SKM-1 (cell line): ENCODE measurements at regions not wholly inside any gene's neighbourhood (a gene's known extent, or its start where the extent isn't known, plus 50 kb on each side); places are given as distances from the start of the nearest gene placed in this dataset.
"Not testable (repeated sequence)": the region's sequence is repeated elsewhere in the genome, so short reads cannot be mapped to it uniquely, and the experiment has no call there.

Experiments used
- DNase-seq: peaks from one replicate; lab custom pipeline; 2025; ENCODE audit not compliant: unreplicated experiment; lab: John Stamatoyannopoulos, UW

DNA sequence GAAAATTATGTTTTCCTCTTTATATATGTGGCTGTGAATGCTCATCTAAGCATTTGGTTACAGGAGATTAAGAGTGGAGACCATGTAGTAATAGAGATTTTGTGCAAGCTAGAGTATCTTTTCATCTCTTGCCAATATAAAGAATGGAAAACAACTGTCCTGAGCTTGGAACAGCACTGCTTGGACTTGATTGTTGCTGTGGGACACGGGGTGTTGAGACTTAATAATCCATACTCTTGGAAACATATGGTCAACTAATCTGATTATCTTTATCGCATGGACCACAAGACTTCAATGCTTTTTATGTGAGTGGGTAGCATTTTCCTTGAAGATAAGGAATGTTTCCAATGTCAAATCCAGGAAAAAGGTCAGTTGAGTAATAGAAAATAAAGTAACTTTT, 806.3 kb downstream of the DIPK2A start:
- no peak for DNase-seq

DNA sequence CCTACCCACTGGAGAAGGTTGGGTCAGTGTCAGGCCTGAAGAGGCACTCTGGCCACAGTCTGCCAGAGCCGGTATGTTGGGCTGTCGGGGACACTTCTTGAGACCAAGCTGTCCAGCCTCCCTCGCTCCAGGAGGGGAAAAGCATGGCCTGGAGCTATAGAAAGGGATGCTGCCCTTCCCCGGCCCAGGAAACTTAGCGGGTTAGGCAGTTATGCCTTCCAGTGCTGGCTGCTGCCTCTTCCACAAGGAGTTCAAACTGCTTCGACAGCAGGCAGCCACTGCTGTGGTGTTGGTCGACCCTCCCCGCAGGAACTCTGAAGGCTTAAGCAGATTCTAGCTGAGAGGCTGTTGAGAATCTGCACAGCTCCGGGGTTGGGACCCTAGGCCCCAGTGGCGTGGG, 819.4 kb downstream of the DIPK2A start:
- DNase-seq, result no peak

DNA sequence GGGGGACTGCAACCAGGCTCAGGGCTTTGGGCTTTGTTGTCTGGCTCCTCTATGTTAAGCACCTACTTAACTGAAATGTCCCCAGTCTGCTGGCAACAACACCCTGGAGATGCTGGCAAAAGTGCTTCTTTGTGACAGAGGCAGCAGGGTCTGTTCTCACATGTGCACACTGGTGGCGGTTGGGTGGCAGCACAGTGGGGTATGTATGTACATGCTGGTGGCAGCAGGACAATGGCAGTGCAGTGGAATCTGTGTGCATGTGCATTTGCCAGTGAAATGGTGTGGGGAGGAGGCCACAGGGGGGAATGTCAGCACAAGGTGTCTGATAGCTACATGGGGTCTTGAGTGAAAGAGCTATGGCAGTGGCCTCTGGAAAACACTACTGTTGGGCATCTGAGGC, 830.3 kb downstream of the DIPK2A start:
- DNase-seq, result no peak

DNA sequence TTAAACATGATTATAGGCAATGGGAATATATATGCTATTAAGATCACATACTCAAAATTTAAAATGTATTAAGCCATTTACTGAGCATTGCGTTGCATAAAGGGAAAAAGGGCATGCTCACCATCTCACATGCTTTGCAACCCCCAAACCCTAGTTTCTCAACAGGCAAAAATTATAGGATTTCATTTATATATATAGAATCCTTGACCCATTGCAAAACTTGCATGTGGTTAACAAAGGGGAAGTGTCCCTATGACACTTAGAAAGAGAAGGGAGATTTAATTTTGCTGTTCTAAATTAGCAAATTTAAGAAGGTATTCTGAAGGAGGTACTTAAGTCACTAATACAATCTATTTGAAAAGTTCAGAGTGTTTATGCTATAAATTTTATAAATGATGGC, 837.8 kb downstream of the DIPK2A start:
- peak; percentile 54 for DNase-seq

DNA sequence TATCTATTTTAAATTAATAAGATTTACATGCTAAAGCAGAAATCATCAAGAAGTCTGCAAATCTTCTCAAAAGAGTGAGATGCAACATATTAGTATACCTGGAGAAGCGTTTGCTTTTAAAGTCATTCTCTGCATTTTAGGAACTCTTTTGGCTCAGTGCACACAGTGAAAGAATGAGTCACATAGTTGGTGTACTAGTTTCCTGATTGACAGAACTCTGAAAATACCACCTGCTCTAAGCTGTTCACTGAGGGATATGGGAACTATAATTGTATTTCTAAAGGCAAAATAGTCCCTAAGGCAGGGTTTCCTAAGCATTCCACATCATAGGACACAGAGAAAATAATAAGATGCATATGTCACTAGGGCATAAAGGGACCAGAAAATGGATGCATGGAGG, 838.5 kb downstream of the DIPK2A start:
- DNase-seq, result no peak

DNA sequence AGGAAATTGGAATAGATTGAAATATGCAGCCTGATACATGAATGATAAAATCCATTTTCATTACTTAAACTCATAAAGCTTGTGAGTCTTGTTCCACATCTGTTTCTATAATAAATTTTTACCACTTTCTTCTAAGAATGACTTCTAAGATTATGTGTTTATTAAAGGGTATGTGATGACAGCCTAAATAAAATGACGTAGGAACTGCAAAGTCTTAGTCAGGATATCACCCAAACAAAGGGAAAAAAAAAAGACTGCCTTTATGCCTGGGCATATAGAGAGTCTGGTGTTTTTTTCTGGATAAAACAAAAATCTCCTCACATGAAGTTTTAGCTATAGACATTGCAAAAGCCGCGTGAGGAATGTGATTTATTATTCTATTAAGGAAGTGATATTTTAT, 844.0 kb downstream of the DIPK2A start:
- DNase-seq, result no peak

DNA sequence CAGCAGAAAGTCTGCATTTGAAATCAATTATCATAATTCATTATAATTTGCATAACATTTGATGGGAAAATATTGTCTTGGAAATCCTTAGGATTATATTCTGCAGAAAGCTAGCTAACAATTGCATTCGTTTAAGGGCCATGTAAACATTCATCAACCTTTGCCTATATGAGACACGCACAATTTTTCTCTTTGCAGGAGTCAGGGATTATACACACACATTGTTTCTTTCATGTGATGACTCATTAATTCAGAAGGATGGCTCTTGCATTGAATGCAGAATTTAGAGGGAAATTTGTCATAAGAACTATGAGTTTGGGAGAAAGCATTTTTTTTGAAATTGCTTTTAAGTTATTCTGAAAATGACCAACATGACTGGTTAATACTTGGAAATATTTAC, 844.7 kb downstream of the DIPK2A start:
- no peak for DNase-seq

DNA sequence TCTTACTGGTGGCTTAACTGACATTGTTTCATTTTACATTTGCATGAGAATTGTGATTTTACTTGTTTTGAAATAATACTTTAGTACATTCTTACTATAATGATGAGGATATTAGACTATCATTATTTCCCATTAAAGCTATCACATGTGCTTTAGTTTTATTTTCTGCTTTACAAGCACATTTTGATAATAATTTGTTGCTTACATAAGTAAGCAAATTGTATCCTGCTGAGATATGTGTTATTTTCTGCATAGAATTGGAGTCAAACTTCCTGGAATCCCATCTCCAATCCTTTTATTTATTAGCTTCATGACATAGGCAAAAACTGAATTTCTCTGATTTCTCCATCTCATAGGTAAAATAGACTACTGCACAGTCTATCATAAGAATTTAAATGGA, 847.4 kb downstream of the DIPK2A start:
- no peak for DNase-seq

DNA sequence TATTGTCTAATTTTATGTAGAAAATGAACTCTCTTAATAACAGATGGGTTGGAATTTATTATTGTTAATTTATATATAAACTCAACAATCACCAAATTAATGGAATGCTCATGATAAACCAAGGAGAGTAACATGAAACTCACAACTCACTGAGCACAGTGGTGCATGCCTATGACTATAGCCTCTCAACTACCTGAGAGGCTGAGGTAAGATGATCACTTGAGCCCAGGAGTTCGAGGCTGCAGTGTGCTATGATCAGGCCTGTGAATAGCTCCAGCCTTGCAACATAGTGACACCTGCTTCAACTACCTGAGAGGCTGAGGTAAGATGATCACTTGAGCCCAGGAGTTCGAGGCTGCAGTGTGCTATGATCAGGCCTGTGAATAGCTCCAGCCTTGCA, 848.6 kb downstream of the DIPK2A start:
- DNase-seq, result not testable (repeated sequence)

DNA sequence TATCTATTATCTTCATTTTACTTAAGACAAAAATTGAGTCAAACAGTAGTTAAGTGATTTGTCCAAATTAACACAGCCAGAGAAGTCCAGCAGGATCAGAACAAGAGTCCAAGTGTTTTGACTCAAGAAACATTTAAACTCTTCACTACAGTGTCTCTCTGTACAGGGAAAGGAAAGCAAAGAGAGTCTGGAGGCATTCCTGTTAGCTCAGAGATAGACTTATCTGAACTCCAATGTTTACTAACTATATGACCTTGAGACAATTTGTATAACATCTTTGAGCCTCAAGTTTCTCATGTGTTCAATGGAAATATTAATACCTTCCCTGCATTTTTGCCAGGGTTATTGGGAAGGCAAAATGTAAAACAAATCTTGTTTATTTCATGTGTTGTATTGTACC, 849.1 kb downstream of the DIPK2A start:
- DNase-seq, result no peak

DNA sequence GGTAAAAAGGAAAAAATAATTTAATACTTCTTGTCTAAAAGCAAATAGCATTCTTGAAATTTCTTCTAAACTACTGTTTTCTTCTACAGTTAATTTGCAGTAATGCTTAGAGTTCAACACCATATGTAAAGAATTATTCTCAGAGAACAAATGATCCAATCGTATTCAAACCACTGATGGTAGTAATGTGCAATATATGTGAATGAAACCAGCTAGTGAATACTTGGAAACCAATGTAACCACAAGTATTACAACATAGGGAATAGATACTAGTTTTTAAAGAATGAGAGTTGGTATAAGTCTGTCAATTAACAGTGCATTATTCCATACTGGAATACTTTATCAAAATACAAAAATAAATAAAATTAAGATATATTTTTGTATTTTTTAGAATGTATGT, 850.0 kb downstream of the DIPK2A start:
- no peak for DNase-seq

DNA sequence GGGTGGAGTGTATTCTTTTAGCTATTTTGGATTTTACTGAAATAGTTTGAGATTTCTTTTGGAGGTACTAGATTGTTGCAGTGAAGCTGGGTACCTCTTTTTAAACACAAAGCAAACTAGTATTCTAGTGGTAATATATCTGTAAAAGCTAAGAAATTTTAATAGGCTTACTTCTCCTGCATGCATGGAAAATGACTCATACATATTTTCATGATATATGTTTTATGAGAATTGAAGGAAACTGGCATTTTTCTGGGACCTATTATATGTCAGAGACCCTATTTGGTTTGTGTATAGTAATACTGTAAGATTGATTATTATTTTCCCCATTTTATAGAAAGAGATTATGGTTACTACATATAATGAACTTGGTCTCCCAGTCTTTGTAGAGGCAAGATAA, 851.0 kb downstream of the DIPK2A start:
- no peak for DNase-seq

DNA sequence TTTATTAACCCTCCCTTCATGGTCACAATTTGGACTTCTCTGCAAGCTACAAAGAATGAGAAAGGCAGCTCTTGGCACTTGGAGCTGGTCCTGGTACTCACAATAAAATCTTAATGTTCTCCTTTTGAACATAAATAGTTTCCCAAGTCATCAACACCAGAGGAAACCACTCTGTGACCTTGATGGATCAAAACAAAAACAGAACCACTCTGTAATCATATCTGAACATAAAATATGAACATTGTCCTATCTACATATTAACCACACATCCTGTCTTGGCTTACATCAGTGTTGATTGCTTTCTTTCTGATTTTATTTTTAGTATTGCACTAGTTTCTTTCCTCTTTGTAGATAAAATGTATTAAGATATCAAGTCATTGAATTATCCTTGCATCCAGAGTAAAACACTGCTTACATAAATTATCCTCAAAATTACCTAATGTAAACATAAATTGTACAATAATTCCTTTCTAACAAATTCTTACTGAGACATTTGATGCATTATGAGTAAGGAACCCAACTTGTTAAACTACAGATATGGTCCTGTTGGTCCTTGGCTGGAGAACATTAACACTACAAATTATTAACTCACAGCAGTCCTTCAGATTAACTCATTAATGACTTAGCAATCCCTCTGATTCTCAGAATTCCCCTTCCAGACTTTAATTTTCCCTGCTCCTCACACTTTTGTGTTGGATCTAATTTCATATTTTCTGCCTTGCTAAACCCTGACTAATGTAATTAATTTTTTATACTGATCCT, 860.5 kb downstream of the DIPK2A start:
- no peak for DNase-seq

DNA sequence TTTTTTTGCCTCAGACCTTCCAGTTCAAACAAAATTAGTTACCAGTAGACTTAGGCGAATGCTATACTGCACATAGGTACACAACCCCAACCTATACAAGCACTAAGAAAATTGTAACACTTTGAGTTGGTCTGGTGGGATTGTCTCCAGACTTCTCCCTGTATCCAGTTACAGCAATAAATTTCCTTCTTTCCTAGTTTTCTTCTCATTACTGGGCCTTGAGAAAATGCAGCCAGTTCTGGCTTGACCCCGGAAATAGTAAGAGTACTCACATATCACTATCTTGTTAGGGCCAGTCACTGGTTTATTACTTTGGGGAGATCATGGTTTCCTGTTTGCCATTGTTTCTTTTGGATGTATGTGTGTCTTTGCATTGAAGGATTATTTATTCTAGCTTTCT, 868.4 kb downstream of the DIPK2A start:
- no peak for DNase-seq

DNA sequence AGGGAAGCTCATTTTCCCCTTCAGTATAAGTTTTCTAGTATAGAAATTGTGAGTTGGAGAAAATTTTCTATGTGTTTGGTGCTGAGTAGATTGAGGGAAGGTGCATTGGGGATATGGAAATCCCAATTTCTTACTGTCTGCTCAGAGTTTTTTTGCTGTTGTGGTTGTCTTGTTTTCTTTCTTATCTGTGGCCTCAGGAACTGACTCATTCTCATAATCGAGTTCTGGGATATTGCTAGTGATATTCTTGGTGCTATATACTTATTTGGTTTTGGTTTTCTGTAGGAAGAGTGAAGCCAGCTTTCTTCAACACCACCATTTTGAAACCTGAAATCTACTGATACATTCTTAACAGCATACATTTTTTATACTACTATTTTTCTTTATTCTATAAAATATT, 869.2 kb downstream of the DIPK2A start:
- no peak for DNase-seq

DNA sequence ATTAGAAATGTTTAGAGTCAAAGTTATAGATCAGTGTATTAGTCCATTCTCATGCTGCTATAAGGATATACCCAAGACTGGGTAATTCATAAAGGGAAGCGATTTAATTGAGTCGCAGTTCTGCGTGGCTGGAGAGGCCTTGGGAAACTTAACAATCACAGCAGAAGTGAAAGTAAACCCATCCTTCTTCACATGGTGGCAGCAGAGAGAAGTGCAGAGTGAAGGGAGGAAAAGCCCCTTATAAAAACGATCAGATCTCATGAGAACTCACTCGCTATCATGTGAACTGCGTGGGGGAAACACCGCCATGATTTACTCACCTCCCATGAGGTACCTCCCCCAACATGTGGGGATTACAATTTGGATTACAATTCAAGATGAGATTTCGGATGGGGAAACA, 871.5 kb downstream of the DIPK2A start:
- no peak for DNase-seq

DNA sequence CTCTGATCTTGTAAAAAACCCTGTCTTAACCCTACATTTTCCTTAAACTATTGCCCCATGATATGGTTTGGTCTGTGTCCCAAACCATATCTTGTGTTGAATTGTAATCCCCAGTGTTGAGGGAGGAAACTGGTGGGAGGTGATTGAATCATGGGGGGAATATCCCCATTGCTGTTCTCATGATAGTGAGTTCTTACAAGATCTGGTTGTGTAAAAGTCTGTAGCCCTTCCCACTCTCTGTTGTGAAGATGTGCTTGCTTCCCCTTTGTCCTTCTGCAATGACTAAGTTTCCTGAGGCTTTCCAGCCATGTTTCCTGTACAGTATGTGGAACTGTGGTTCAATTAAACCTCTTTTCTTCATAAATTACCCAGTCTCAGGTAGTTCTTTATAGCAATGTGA, 881.4 kb downstream of the DIPK2A start:
- DNase-seq, result no peak

DNA sequence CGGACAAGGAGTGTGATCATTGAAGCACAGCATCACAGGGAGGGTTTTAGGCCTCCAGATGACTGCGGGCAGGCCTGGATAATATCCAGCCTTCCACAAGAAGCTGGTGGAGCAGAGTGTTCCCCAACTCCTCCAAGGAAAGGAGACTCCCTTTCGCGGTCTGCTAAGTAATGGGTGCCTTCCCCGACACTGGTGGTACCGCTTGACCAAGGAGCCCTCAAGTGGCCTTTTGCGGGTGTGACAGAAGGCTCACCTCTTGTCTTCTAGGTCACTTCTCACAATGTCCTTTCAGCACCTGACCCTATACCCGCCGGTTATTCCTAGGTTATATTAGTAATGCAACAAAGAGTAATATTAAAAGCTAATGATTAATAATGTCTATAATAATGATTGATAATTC, 882.4 kb downstream of the DIPK2A start:
- not testable (repeated sequence) for DNase-seq

DNA sequence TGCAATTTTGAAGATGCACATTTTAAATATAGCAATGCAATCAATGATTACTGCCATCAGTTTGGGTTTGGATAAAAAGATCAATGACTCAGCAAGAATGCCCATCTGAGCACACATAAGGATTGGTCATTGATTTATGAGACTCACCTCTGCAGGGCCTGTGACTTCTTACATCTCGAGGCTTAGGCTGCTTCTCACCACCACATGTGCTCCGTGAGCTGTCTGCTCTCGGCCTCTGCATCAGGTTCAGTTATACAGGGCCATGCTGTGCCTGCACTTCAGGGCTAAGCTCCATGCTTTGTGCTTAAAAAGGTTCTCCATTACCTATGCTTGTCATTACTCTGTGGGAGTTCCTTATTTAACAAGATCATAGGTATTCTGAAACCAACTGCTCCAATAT, 887.5 kb downstream of the DIPK2A start:
- DNase-seq, result no peak

DNA sequence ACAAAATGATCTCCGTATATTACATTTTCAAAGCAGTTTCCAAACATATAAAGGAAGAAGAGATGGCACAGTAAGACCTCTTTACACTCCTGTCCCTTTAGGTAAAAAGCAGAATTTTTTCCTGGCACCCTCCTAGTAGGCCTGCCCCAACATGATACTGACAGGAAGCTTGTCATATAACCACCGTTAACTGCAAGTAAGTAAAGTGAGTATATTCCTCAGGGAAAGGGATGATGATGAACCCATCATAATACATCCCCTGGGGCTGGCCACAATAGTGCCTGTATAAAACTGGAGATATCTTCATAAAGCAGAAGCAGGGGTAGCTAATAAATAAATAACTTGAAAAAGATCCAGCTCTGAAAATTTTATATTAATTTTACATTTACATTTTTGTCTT, 893.0 kb downstream of the DIPK2A start:
- DNase-seq, result no peak

DNA sequence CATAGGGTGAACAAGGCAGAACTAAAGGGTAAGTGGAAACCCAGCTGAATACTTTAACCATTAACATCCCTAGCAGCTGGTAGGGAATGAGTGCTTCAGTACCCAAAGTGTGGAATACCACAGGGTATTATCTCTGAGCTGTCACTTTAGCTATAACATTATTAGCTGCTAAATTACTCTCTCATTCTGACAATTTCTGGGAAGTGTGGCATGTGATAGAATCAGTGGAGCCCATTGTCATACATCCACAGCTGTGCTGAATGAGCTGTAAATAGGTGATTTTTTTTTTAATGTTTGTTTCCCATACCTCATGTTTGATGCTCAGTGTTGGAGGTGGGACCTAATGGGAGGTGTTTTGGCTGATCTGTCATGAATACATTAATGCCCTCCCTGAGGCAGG, 894.3 kb downstream of the DIPK2A start:
- DNase-seq, result no peak

DNA sequence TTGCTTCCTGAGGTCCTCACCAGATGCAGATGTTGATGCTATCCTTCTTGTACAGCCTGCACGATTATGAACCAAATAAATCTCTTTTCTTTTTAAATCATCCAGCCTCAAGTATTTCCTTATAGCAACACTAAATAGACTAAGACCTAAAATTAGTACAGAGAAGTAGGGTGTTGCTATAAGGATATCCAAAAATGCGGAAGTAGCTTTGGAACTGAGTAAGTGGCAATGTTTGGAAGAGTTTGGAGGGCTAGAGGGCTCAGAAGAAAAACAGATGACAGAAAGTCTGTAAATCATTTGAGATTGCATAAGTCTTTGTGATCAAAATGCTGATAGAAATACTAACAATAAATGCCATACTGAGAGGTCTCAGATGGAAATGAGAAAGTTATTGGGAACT, 894.9 kb downstream of the DIPK2A start:
- DNase-seq, result peak; percentile 30

DNA sequence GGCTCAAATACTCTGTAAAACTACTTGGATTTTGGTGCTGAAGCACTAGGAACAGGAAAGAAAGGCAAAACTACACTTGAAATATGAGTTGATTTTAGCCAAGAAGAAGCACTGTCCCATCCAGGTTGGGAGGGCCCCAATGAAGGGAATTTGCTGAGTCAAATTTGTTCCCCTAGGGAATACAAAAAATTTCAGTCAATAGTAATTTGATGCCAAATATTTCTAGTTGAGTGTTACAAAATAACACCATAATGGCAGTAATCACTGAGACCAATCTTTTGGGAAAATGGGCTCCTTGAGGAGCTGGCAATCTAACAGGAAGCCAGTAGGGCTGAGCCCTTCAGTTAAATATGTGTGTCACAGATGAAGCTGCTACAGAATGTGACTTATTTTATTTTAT, 896.9 kb downstream of the DIPK2A start:
- DNase-seq, result no peak
